Right lobe of liver (tissue), 4 donors: ENCODE measurements at regions not wholly inside any gene's neighbourhood (a gene's known extent, or its start where the extent isn't known, plus 50 kb on each side); places are given as distances from the start of the nearest gene placed in this dataset.

ENCODE experiments used
- POLR2A ChIP-seq: fragments of 450-650 bp; IDR thresholded peaks from one replicate; pipeline ENCODE4 v1.6.1; 2017; ENCODE audit warnings: antibody characterized with exemption, mild to moderate bottlenecking
- TF ChIP-seq, protein P1 (sequence below), 4 donors: fragments of 200-600 bp in 3 of 4; fragments of 450-650 bp in 1 of 4; IDR thresholded peaks; one replicate each; pipeline versions ENCODE4 v1.5.1 to v1.8.0; 2016 to 2022; ENCODE audit warnings: antibody characterized with exemption in 4 of 4, mild to moderate bottlenecking in 2 of 4
- donor health status: DM: no; HTN: no; CAD: no.
- donor health status: DM: no; HTN: no; CAD: no.
- donor health status: DM: no; HTN: yes; CAD: no.

- no peak for TF ChIP-seq POLR2A
- TF ChIP-seq, protein P1, sequence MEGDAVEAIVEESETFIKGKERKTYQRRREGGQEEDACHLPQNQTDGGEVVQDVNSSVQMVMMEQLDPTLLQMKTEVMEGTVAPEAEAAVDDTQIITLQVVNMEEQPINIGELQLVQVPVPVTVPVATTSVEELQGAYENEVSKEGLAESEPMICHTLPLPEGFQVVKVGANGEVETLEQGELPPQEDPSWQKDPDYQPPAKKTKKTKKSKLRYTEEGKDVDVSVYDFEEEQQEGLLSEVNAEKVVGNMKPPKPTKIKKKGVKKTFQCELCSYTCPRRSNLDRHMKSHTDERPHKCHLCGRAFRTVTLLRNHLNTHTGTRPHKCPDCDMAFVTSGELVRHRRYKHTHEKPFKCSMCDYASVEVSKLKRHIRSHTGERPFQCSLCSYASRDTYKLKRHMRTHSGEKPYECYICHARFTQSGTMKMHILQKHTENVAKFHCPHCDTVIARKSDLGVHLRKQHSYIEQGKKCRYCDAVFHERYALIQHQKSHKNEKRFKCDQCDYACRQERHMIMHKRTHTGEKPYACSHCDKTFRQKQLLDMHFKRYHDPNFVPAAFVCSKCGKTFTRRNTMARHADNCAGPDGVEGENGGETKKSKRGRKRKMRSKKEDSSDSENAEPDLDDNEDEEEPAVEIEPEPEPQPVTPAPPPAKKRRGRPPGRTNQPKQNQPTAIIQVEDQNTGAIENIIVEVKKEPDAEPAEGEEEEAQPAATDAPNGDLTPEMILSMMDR (IDR thresholded peaks at IDR 0.05) = no peak
These were observed 554.7 kb downstream of the NUP35 start for GRCh38 chr2:183678908-183679307.
